GM21390 (cell line): ENCODE measurements at regions not wholly inside any gene's neighbourhood (a gene's known extent, or its start where the extent isn't known, plus 50 kb on each side); places are given as distances from the start of the nearest gene placed in this dataset.
"Not testable (repeated sequence)": the region's sequence is repeated elsewhere in the genome, so short reads cannot be mapped to it uniquely, and the experiment has no call there.

Source experiments
- ATAC-seq: cut with Tn5 transposase; IDR thresholded peaks from one replicate; pipeline ENCODE4 v1.9.1; 2021; ENCODE audit not compliant: unreplicated experiment

DNA sequence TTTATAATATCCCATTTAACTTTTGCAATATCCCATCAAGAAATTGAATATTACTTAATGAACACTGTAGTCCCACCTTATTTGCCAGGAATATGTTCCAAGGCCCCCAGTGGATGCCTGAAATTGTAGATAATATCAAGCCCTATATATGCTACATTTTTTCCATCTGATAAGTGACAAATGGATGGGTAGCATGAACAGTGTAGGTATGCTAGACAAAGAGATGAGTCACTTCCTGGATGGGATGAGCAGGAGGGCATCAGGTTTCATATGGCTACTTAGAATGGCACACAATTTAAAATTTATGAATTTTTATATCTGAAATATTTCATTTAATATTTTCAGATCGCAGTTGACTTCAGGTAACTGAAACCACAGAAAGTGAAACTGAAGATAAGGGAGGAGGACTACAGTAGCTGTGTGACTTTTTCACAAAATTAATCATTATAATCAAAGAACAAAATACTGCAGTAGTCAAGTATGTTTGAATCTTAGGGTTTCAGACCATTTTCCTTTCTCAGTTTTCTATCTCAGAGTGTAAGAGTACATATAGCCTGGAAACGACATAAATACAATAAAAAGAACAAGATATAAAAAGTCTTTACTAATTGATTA is 636.4 kb upstream of the ARRDC3 start:
- no peak for ATAC-seq

GRCh38 chr5:92017776-92018175 is 634.7 kb upstream of the ARRDC3 start:
- no peak for ATAC-seq

GRCh38 chr5:92011845-92012244 is 628.7 kb upstream of the ARRDC3 start:
- not testable (repeated sequence) for ATAC-seq

GRCh38 chr5:92003806-92004205 is 620.7 kb upstream of the ARRDC3 start:
- ATAC-seq: no peak

- ATAC-seq: no peak
Observed at GRCh38 chr5:92002721-92003274, 619.7 kb upstream of the ARRDC3 start.

- ATAC-seq: no peak
Observed at GRCh38 chr5:91998774-91999173, 615.7 kb upstream of the ARRDC3 start.

- ATAC-seq: no peak
Observed at GRCh38 chr5:91983869-91984268, 600.8 kb upstream of the ARRDC3 start.

GRCh38 chr5:91978221-91978882 is 595.2 kb upstream of the ARRDC3 start:
- ATAC-seq: no peak

DNA sequence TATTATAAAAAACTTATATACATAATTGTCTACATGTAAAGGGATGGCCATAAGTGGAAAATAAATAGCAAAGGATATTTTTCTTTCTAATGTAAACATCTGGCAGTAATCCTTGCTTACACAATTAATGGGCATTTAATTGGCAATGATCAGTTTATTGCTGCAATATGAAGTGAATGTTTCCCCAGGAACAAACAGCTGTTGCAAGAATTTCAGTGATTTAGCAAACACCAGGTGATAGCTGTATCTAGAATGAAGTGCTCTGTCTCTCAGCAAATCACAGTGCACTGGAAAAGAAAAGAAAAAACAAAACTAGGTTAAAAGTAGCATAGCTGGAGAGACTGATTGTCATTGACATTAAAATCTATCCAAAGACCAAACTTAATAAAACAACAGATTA is 594.5 kb upstream of the ARRDC3 start:
- no peak for ATAC-seq

GRCh38 chr5:91976451-91976850 is 593.3 kb upstream of the ARRDC3 start:
- no peak for ATAC-seq

- no peak for ATAC-seq
Observed at GRCh38 chr5:91963166-91963565, 580.0 kb upstream of the ARRDC3 start.

DNA sequence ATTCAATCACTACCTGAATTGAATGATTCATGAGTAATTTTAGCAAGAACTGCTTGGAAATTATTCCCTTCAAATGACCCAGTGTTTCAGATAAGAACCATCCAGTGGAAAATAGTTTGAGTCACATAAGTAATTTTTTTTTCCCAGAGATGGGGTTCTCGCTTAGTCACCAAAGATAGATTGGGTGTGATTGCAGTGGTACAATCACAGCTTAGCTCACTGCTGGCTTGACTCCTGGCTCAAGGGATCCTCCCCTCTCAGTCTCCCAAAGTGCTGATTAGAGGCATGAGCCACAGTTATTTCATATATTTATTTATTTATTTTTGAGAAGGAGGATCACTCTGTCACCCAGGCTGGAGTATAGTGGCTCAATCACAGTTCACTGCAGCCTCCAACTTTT is 574.5 kb upstream of the ARRDC3 start:
- ATAC-seq: no peak

DNA sequence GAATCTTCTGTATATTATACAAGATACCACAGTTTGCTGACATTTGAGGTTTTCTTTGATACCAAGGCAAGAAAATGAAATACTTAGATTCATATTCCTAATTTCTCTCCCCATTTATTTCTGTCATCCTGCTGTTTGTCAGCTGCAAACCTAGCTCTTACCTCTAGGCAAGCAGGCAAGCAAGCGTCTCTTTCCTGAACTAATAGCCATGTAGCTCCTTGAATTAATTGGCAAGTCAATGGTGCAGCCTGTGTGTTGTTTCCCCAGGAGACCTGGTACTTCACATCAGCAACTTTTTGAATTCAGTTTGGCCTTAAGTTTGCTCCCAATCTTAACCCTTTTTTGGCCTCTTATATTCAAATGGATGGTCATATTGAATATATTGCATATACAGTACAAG is 573.6 kb upstream of the ARRDC3 start:
- ATAC-seq: no peak

- no peak for ATAC-seq
Observed at GRCh38 chr5:91955610-91956009, 572.5 kb upstream of the ARRDC3 start.

GRCh38 chr5:91954136-91954535 is 571.0 kb upstream of the ARRDC3 start:
- no peak for ATAC-seq

GRCh38 chr5:91950328-91950727 is 567.2 kb upstream of the ARRDC3 start:
- ATAC-seq: no peak

- ATAC-seq: no peak
Observed at GRCh38 chr5:91946870-91947269, 563.8 kb upstream of the ARRDC3 start.

GRCh38 chr5:91941588-91941987 is 558.5 kb upstream of the ARRDC3 start:
- ATAC-seq: no peak

GRCh38 chr5:91938441-91938840 is 555.3 kb upstream of the ARRDC3 start:
- no peak for ATAC-seq

GRCh38 chr5:91937121-91937520 is 554.0 kb upstream of the ARRDC3 start:
- ATAC-seq: no peak

GRCh38 chr5:91929522-91929817 is 546.4 kb upstream of the ARRDC3 start:
- ATAC-seq: no peak

GRCh38 chr5:91928754-91929521 is 545.8 kb upstream of the ARRDC3 start:
- ATAC-seq: peak; percentile 55
